Activated T-helper 1 cell treated with anti-CD3 and anti-CD28 coated beads, Interleukin-2, amount 50 U/mL, for 16 hours (primary cell): ENCODE measurements at regions not wholly inside any gene's neighbourhood (a gene's known extent, or its start where the extent isn't known, plus 50 kb on each side); places are given as distances from the start of the nearest gene placed in this dataset.

Source experiments
- DNase-seq, 2 donors: peaks; one replicate each; pipeline ENCODE4 v3.0.0-alpha.2; 2020; ENCODE audit warnings: low read depth in 1 of 2, low spot score in 1 of 2

- no peak for DNase-seq
These were observed 73.2 kb upstream of the TENM3 start for GRCh38 chr4:182169987-182170386.

GRCh38 chr4:182170417-182170935 lies 72.7 kb upstream of the TENM3 start:
- DNase-seq = no peak

- no peak for DNase-seq
These were observed 68.2 kb upstream of the TENM3 start for GRCh38 chr4:182174979-182175378.

- DNase-seq = no peak
These were observed 67.2 kb upstream of the TENM3 start for GRCh38 chr4:182175788-182176519.

GRCh38 chr4:182177166-182177565 lies 66.0 kb upstream of the TENM3 start:
- DNase-seq = no peak

GRCh38 chr4:182179105-182179504 lies 64.1 kb upstream of the TENM3 start:
- DNase-seq = no peak

GRCh38 chr4:182179751-182180150 lies 63.5 kb upstream of the TENM3 start:
- DNase-seq = no peak

GRCh38 chr4:182185491-182185890 lies 57.7 kb upstream of the TENM3 start:
- DNase-seq = no peak

- no peak for DNase-seq
These were observed 55.5 kb upstream of the TENM3 start for GRCh38 chr4:182187674-182188073.

- DNase-seq = no peak
These were observed 54.6 kb upstream of the TENM3 start for GRCh38 chr4:182188622-182189021.

- DNase-seq = no peak
These were observed 53.9 kb upstream of the TENM3 start for GRCh38 chr4:182189103-182189878.

GRCh38 chr4:182190306-182190705 lies 52.9 kb upstream of the TENM3 start:
- DNase-seq = no peak

GRCh38 chr4:182192511-182193181 lies 50.6 kb upstream of the TENM3 start:
- no peak for DNase-seq

GRCh38 chr4:182193311-182193710 lies 49.9 kb upstream of the TENM3 start:
- no peak for DNase-seq
